ENCODE measurements at regions not wholly inside any gene's neighbourhood (a gene's known extent, or its start where the extent isn't known, plus 50 kb on each side); places are given as distances from the start of the nearest gene placed in this dataset.

- DNase-seq: no peak
- Histone ChIP-seq H3K9me3 (no peaks in the 10 kb centered on the region), H3K36me3 (ENCODE audit: control insufficient read depth, insufficient read depth, low read length) (no peaks in the 10 kb centered on the region), H3K27me3 (replicated peaks; ENCODE audit: control insufficient read depth, insufficient read depth, low read length) (no peaks in the 10 kb centered on the region), H3K4me3 (ENCODE audit: low read depth, low read length) (no peak overlapping the region), H3K4me1 (no peaks in the 10 kb centered on the region)
- H3K36me3 Mint-ChIP-seq (ENCODE audit: insufficient read depth, unreplicated experiment): no peaks in the 10 kb centered on the region
- no peaks in the 10 kb centered on the region for H3K4me1 Mint-ChIP-seq (ENCODE audit: low read depth, unreplicated experiment)
- CTCF ChIA-PET: no interaction called here
- intact Hi-C loops (cut with micrococcal nuclease; ENCODE audit: unreplicated experiment): no loop called here
- H3K27ac Mint-ChIP-seq (ENCODE audit: unreplicated experiment): no peak overlapping the region
- H3K27me3 Mint-ChIP-seq (ENCODE audit: insufficient read depth, unreplicated experiment): no peaks in the 10 kb centered on the region
- TF ChIP-seq, protein P1, sequence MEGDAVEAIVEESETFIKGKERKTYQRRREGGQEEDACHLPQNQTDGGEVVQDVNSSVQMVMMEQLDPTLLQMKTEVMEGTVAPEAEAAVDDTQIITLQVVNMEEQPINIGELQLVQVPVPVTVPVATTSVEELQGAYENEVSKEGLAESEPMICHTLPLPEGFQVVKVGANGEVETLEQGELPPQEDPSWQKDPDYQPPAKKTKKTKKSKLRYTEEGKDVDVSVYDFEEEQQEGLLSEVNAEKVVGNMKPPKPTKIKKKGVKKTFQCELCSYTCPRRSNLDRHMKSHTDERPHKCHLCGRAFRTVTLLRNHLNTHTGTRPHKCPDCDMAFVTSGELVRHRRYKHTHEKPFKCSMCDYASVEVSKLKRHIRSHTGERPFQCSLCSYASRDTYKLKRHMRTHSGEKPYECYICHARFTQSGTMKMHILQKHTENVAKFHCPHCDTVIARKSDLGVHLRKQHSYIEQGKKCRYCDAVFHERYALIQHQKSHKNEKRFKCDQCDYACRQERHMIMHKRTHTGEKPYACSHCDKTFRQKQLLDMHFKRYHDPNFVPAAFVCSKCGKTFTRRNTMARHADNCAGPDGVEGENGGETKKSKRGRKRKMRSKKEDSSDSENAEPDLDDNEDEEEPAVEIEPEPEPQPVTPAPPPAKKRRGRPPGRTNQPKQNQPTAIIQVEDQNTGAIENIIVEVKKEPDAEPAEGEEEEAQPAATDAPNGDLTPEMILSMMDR (IDR thresholded peaks at IDR 0.05; ENCODE audit: insufficient read depth in 1 of 2, low read depth in 1 of 2, low read length in 1 of 2, severe bottlenecking in 1 of 2, unreplicated experiment in 1 of 2): no peak
- no peak overlapping the region for H3K4me3 Mint-ChIP-seq (ENCODE audit: unreplicated experiment)
- H3K9me3 Mint-ChIP-seq (ENCODE audit: unreplicated experiment): no peaks in the 10 kb centered on the region
- POLR2A ChIA-PET: no interaction called here
- no TSS peak for BruUV-seq (replicated peaks)
Observed at GRCh38 chr9:106120071-106120470, 425.7 kb downstream of the TMEM38B start.

GRCh38 chr9:106127776-106128175 is 433.4 kb downstream of the TMEM38B start:
- Histone ChIP-seq H3K27me3 (replicated peaks; ENCODE audit: control insufficient read depth, insufficient read depth, low read length) (no peaks in the 10 kb centered on the region), H3K9me3 (no peaks in the 10 kb centered on the region), H3K4me3 (ENCODE audit: low read depth, low read length) (no peak overlapping the region), H3K4me1 (no peaks in the 10 kb centered on the region), H3K36me3 (ENCODE audit: control insufficient read depth, insufficient read depth, low read length) (no peaks in the 10 kb centered on the region)
- no TSS peak for BruUV-seq (replicated peaks)
- ChIA-PET POLR2A (no interaction called here), CTCF (no interaction called here)
- TF ChIP-seq, protein P1 (IDR thresholded peaks at IDR 0.05; ENCODE audit: insufficient read depth in 1 of 2, low read depth in 1 of 2, low read length in 1 of 2, severe bottlenecking in 1 of 2, unreplicated experiment in 1 of 2): no peak
- no peaks in the 10 kb centered on the region for H3K36me3 Mint-ChIP-seq (ENCODE audit: insufficient read depth, unreplicated experiment)
- H3K4me3 Mint-ChIP-seq (ENCODE audit: unreplicated experiment): no peak overlapping the region
- DNase-seq: no peak
- no peaks in the 10 kb centered on the region for H3K9me3 Mint-ChIP-seq (ENCODE audit: unreplicated experiment)
- H3K4me1 Mint-ChIP-seq (ENCODE audit: low read depth, unreplicated experiment): no peaks in the 10 kb centered on the region
- intact Hi-C loops (cut with micrococcal nuclease; ENCODE audit: unreplicated experiment): no loop called here
- no peak overlapping the region for H3K27ac Mint-ChIP-seq (ENCODE audit: unreplicated experiment)
- H3K27me3 Mint-ChIP-seq (ENCODE audit: insufficient read depth, unreplicated experiment): no peaks in the 10 kb centered on the region

- Mint-ChIP-seq H3K27me3 (ENCODE audit: insufficient read depth, unreplicated experiment) (no peaks in the 10 kb centered on the region), H3K4me3 (ENCODE audit: unreplicated experiment) (no peak overlapping the region), H3K27ac (ENCODE audit: unreplicated experiment) (no peak overlapping the region), H3K4me1 (ENCODE audit: low read depth, unreplicated experiment) (no peaks in the 10 kb centered on the region), H3K9me3 (ENCODE audit: unreplicated experiment) (no peaks in the 10 kb centered on the region), H3K36me3 (ENCODE audit: insufficient read depth, unreplicated experiment) (no peaks in the 10 kb centered on the region)
- H3K27me3 ChIP-seq (replicated peaks; ENCODE audit: control insufficient read depth, insufficient read depth, low read length): no peaks in the 10 kb centered on the region
- BruUV-seq (replicated peaks): no TSS peak
- H3K4me3 ChIP-seq (ENCODE audit: low read depth, low read length): no peak overlapping the region
- intact Hi-C loops (cut with micrococcal nuclease; ENCODE audit: unreplicated experiment): no loop called here
- CTCF ChIA-PET: no interaction called here
- DNase-seq: no peak
- H3K4me1 ChIP-seq: no peaks in the 10 kb centered on the region
- POLR2A ChIA-PET: no interaction called here
- TF ChIP-seq, protein P1 (IDR thresholded peaks at IDR 0.05; ENCODE audit: insufficient read depth in 1 of 2, low read depth in 1 of 2, low read length in 1 of 2, severe bottlenecking in 1 of 2, unreplicated experiment in 1 of 2): no peak
- H3K9me3 ChIP-seq: no peaks in the 10 kb centered on the region
- no peaks in the 10 kb centered on the region for H3K36me3 ChIP-seq (ENCODE audit: control insufficient read depth, insufficient read depth, low read length)
Observed at GRCh38 chr9:106130374-106130773, 436.0 kb downstream of the TMEM38B start.
